CD4-positive, alpha-beta T cell treated with Interleukin-15 for 4 hours (primary cell): ENCODE measurements at regions not wholly inside any gene's neighbourhood (a gene's known extent, or its start where the extent isn't known, plus 50 kb on each side); places are given as distances from the start of the nearest gene placed in this dataset.
"Not testable (repeated sequence)": the region's sequence is repeated elsewhere in the genome, so short reads cannot be mapped to it uniquely, and the experiment has no call there.

Experiments
- DNase-seq: peaks from one replicate; pipeline ENCODE4 v3.0.0-alpha.2; 2020; ENCODE audit warnings: low spot score

DNA sequence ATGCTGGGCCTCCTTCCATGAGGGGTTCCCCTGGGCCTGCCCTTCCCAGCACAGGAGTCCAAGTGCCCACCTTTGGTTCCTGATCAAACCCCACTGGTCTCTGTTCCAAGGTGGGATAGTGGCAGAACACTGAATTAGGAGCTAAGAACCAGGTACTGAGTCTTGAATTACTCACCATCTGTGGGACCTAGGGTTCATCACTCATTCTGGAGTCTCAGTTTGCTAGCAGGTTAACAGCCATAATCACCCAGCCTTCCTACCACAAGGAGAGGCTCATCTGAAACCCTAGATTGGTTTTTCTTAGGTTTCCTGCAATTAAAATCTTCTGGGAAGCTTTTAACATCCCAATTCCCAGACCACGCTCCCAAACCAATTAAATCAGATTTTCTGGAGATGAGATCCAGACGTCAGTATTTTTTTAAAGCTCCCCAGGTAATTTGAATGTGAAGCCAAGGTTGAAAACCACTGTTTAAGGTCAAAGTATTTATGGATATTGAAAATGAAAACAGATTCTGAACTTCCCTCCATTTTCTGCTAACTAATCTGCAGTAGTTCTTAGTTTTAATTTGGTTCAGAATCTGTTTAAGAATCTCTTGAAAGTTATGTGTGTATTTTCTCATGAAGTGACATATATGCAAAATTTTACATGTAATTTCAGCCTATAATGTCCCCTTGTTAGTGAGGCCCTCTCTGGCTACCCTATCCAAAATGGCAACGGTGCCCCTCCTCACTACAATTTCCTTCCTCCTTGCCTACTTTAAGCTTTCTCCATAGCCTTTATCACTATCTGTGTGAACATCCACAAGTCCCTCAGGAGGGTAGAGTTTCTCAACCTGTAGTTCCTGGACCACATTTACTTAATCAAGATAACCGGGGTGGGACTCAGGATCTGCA, 166.5 kb upstream of the CXCR4 start:
- no peak for DNase-seq

GRCh38 chr2:136282251-136282650, 164.3 kb upstream of the CXCR4 start:
- DNase-seq, result no peak

- peak; percentile 70 for DNase-seq
These were observed 163.5 kb upstream of the CXCR4 start for GRCh38 chr2:136281281-136282114.

DNA sequence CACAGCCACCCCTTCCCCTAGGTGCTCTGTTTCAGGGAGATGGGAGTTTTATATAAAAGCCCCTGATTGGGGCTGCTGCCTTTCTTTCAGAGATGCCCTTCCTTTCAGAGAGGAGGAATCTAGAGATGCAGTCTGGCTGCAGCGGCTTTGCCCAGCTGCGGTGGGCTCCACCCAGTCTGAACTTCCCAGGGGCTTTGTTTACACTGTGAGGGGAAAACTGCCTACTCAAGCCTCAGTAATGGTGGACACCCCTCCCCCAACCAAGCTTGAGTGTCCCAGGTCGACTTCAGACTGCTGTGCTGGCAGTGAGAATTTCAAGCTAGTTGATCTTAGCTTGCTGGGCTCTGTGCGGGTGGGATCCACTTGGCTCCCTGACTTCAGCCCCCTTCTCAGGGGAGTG, 148.4 kb upstream of the CXCR4 start:
- not testable (repeated sequence) for DNase-seq

- no peak for DNase-seq
These were observed 141.6 kb upstream of the CXCR4 start for GRCh38 chr2:136259551-136259950.

GRCh38 chr2:136257893-136258292, 139.9 kb upstream of the CXCR4 start:
- DNase-seq, result no peak

GRCh38 chr2:136255648-136256461, 137.9 kb upstream of the CXCR4 start:
- no peak for DNase-seq

- DNase-seq, result no peak
These were observed 137.2 kb upstream of the CXCR4 start for GRCh38 chr2:136255127-136255526.

DNA sequence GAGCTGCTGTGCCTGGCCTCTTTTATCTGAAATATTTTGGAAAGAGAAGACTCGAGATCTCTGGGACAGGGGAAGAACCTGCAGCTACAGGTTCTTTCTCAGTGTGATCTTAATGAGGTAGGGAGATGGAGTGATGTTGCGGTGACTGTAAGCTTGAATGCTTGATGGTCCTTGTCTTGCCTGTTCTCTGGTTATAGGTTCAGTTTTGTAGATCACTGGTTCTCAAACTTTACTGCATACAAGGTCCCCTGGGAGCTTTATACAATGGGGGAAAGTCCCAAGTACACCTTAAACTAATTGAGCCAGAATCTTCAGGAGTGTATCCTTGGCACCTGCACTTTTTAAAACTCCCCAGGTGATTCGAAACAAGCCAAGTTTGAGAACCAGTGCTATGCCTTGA, 136.7 kb upstream of the CXCR4 start:
- no peak for DNase-seq

DNA sequence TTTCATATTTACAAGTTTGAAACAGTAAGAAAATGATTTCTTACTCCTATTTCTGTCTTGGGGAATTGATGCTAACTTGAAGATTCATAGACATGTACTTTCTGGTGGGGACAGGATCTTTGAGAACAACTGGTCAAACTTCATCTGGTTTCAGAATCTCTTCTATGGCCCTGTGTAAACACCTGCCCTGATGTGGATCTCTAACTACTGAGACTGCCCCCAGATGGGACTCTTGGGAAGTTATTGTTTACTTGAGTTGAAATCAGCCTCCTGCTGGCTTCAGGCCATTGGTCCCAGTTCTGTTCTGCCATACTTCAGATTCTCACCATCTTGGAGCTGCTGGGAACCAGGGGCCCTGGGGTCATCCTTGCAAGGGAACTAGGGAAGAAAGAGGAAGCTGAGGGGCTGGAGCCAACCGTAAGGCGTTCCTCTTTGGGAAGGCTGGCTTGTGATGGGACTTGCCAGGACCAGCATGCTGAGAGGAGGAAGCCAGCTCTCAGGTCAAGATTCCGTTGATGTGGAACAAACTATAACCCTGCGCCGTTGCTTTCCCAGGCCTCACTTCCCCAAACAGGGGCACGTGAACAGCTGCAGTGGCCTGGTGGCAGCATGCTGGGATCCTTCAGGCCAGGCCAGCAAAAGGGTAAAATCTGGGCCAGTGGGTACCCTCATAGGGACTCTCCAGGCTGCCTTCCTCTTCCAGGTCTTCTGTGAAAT, 135.5 kb upstream of the CXCR4 start:
- DNase-seq, result no peak

DNA sequence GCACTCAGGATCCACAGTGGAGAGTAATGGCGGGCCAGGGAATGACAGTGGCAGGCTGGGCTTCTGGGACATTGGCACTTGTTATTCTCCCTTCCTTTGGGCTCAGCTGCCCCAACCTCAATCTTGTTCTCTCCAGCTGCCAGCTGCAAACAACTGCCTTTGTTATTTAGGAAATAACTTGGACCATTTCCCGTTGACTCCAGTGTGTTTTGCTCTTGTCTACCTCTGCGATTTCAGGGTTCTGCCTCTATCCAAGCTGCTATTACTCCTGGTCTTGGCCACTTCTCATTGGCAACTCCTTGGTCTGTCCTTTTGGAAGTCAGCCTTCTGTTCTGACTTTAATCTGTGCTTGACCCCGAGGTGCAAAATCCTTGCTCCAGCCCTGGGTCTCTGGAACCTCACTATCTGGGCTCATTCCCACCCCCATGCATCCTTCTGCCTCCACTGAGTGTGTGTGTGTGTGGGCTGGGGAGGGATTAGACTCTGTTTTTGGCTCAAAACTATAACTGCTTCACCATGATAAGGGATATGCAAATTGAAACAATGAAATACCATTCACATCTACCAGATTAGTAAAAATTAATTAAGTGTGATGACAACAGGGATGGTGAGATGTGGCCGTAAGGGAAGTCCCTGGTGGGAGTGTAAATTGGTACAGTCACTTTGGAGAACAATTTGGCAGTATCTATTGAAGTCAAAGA, 134.1 kb upstream of the CXCR4 start:
- no peak for DNase-seq

DNA sequence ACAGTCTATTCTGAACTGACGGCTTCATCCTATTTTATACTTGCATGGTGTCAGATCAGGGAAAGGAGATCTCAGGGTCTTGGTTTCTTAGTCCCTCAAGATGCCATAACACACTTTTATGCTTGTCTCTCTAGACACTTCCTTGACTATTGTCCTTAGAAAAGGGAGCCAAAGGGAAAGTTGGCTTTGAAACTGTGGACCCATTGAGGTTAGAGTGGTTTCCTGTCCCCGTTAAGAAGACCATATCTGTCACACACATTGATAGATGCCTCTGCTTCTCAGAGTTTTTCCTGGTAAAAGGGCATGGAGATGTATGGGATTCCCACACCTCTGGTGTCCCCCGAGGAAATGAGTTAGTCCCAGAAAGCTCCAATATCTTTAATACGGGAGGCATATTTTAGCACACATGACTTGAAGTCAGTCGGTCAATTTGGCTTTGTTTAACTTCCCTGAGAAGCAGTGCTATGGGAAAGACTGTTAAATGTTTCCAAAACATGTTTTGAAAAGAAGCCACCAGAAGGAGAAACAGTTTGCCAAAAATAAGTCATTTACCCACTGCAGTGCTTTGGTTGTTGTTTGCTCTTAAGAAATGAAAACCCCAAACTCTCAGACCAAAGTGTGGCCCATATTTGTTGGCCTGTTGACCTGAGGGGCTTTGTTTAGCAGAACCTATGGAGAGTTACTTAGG, 133.4 kb upstream of the CXCR4 start:
- DNase-seq, result no peak

GRCh38 chr2:136250131-136250530, 132.2 kb upstream of the CXCR4 start:
- no peak for DNase-seq

DNA sequence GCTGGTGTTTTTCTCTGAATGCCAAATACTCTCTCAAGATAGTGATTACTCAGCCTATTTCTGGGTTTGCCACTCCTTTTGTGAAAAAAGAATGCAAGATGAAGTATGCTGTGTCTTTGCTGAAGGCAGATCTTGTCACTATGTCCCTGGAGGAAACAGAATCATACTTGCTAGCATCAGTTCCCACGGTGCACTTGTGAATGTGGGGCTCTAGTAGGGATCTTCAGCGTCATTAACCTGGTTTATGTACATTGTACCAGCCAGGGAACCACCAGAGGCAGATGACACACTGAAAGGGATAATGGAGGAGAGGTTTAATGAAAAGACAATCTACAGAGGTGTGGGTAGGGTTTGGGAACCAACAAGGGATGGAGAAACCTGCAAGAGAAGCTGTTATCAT, 131.0 kb upstream of the CXCR4 start:
- DNase-seq, result no peak

GRCh38 chr2:136248242-136248641, 130.3 kb upstream of the CXCR4 start:
- no peak for DNase-seq

- DNase-seq, result no peak
These were observed 129.4 kb upstream of the CXCR4 start for GRCh38 chr2:136247204-136247950.

DNA sequence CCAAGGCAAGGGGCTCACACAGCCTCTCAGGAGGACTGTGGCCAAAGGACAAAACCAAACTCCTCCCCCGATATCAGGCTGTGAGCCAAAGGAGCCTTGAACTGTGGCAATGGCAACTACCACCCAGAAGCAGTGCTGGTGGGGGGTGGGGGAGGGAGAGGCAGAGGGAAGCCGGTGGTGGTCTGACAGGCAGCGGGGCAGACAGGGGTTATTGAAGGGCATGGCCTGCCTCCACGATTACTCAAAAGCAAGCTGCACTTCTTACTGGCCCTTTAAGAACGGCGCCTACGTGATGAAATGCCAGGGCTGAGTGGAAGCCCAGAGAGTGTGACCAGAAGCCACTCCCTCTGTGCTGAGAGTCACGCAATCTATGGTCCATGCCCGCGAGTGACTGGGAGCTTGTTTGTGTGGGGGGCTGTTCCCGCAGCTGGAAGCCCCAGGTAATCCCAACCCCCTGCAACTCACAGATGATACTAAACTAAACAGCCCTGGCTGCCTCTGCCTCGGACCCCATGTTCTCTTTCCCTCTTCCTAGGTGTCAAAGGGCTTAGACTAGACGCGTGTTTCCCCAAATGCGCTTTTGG, 128.2 kb upstream of the CXCR4 start:
- no peak for DNase-seq

GRCh38 chr2:136245211-136245610, 127.3 kb upstream of the CXCR4 start:
- DNase-seq, result no peak

DNA sequence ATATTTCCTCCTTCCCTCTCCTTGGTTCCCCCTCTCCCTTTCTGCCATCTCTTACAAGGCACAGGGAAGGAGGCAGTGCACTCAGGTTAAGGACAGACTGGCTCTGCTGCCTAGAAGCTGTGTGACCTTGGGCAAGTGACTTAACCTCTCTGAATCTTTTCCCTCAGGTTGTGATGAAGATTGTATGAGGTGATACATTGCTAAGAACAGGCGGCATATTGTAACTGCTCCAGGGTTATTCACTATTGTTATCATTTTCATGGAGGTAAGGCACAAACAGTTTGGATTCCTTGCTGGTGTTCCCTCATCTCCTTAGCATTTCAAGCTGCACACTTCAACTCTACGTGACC, 126.6 kb upstream of the CXCR4 start:
- no peak for DNase-seq
